ENCODE measurements at regions not wholly inside any gene's neighbourhood (a gene's known extent, or its start where the extent isn't known, plus 50 kb on each side); places are given as distances from the start of the nearest gene placed in this dataset.

GRCh38 chr4:11769434-11769833, 340.7 kb upstream of the HS3ST1 start:
- no peaks in the 10 kb centered on the region for H3K9me3 ChIP-seq
- peaks cover 0 to 5% (median 0%) of the 10 kb centered on the region in 6 donors for H3K4me1 ChIP-seq
- no peak overlapping the region for H3K27ac ChIP-seq
- H3K27me3 ChIP-seq (replicated peaks in 1 of 7), result no peaks in the 10 kb centered on the region
- no peak for DNase-seq
- H3K4me3 ChIP-seq, result no peak overlapping the region
- intact Hi-C loops (cut with DNase I; ENCODE audit: low total_unique reads), result no loop called here
- no peak for TF ChIP-seq POLR2AphosphoS5 (IDR thresholded peaks at IDR 0.05)
- TF ChIP-seq POLR2A (IDR thresholded peaks at IDR 0.05), result no peak
- TF ChIP-seq CTCF (IDR thresholded peaks at IDR 0.05 in 8 of 11, conservative IDR thresholded peaks at IDR 0.05 in 3 of 11), result no peak
- no peaks in the 10 kb centered on the region for H3K36me3 ChIP-seq
- 74 to 87% (median 85%) methylated on average over 3 of the region's 3 CpGs for WGBS, 5 donors

GRCh38 chr4:11768251-11768972, 339.7 kb upstream of the HS3ST1 start:
- Histone ChIP-seq H3K36me3 (no peaks in the 10 kb centered on the region), H3K4me3 (no peak overlapping the region), H3K27ac (no peak overlapping the region), H3K27me3 (replicated peaks in 1 of 7) (no peaks in the 10 kb centered on the region), H3K9me3 (no peaks in the 10 kb centered on the region), H3K4me1 (peaks cover 0 to 5% (median 0%) of the 10 kb centered on the region in 6 donors)
- TF ChIP-seq CTCF (IDR thresholded peaks at IDR 0.05 in 8 of 11, conservative IDR thresholded peaks at IDR 0.05 in 3 of 11) (no peak), POLR2A (IDR thresholded peaks at IDR 0.05) (no peak), POLR2AphosphoS5 (IDR thresholded peaks at IDR 0.05) (no peak)
- intact Hi-C loops (cut with DNase I; ENCODE audit: low total_unique reads), result no loop called here
- DNase-seq, result no peak
- WGBS, 5 donors, result 69 to 79% (median 76%) methylated on average over 7 of the region's 7 CpGs

- Histone ChIP-seq H3K27ac (no peak overlapping the region), H3K4me1 (peaks cover 0 to 5% (median 0%) of the 10 kb centered on the region in 6 donors), H3K9me3 (no peaks in the 10 kb centered on the region), H3K36me3 (no peaks in the 10 kb centered on the region), H3K27me3 (replicated peaks in 1 of 7) (no peaks in the 10 kb centered on the region), H3K4me3 (no peak overlapping the region)
- intact Hi-C loops (cut with DNase I; ENCODE audit: low total_unique reads), result no loop called here
- WGBS, 5 donors, result 29 to 39% (median 31%) methylated on average over 4 of the region's 4 CpGs
- DNase-seq, result no peak
- TF ChIP-seq POLR2A (IDR thresholded peaks at IDR 0.05) (no peak), CTCF (IDR thresholded peaks at IDR 0.05 in 8 of 11, conservative IDR thresholded peaks at IDR 0.05 in 3 of 11) (peak in 9 of 11 experiments; percentile 43 to 76 (median 66)), POLR2AphosphoS5 (IDR thresholded peaks at IDR 0.05) (no peak)
Observed at GRCh38 chr4:11765849-11766453, 337.3 kb upstream of the HS3ST1 start.

- 48 to 67% (median 60%) methylated on average over 7 of the region's 7 CpGs for WGBS, 5 donors
- Histone ChIP-seq H3K36me3 (no peaks in the 10 kb centered on the region), H3K27ac (peak overlapping the region in 3 of 8 donors; percentile 11 to 52 (median 45)), H3K27me3 (replicated peaks in 1 of 7) (no peaks in the 10 kb centered on the region), H3K4me3 (no peak overlapping the region), H3K9me3 (peaks cover 0 to 19% (median 2%) of the 10 kb centered on the region in 8 donors), H3K4me1 (peaks cover 0 to 3% (median 0%) of the 10 kb centered on the region in 6 donors)
- TF ChIP-seq POLR2AphosphoS5 (IDR thresholded peaks at IDR 0.05) (no peak), POLR2A (IDR thresholded peaks at IDR 0.05) (no peak), CTCF (IDR thresholded peaks at IDR 0.05 in 8 of 11, conservative IDR thresholded peaks at IDR 0.05 in 3 of 11) (no peak)
- no peak for DNase-seq
- intact Hi-C loops (cut with DNase I; ENCODE audit: low total_unique reads), result no loop called here
Observed at GRCh38 chr4:11748164-11748872, 319.6 kb upstream of the HS3ST1 start.
